Epithelial cell of esophagus (primary cell): ENCODE measurements at regions not wholly inside any gene's neighbourhood (a gene's known extent, or its start where the extent isn't known, plus 50 kb on each side); places are given as distances from the start of the nearest gene placed in this dataset.

Experiments used
- DNase-seq: peaks from one replicate; pipeline ENCODE4 v3.0.0; 2010; ENCODE audit warnings: low read depth
- H3K4me3 ChIP-seq: 2 replicates; pipeline ENCODE4 v1.5.1; 2011; ENCODE audit warnings: mild to moderate bottlenecking, low read length, control low read depth
- CTCF ChIP-seq: IDR thresholded peaks from 2 replicates; pipeline ENCODE4 v1.5.1; 2011; ENCODE audit warnings: low read depth, mild to moderate bottlenecking, low read length, control low read depth, inconsistent platforms; ENCODE audit not compliant: insufficient read depth; ENCODE audit errors: missing control alignments

- no peak overlapping the region for H3K4me3 ChIP-seq
- TF ChIP-seq CTCF, result no peak
- DNase-seq, result no peak
These were observed 138.7 kb upstream of the DGKB start for GRCh38 chr7:15041226-15041625.

GRCh38 chr7:15035814-15036213, 133.3 kb upstream of the DGKB start:
- no peak for TF ChIP-seq CTCF
- H3K4me3 ChIP-seq, result no peak overlapping the region
- no peak for DNase-seq

- no peak overlapping the region for H3K4me3 ChIP-seq
- TF ChIP-seq CTCF, result no peak
- no peak for DNase-seq
These were observed 130.5 kb upstream of the DGKB start for GRCh38 chr7:15033039-15033438.

- DNase-seq, result peak; percentile 15
- H3K4me3 ChIP-seq, result no peak overlapping the region
- no peak for TF ChIP-seq CTCF
These were observed 116.4 kb upstream of the DGKB start for GRCh38 chr7:15018981-15019380.

GRCh38 chr7:15016766-15017165, 114.2 kb upstream of the DGKB start:
- peak; percentile 84 for DNase-seq
- no peak overlapping the region for H3K4me3 ChIP-seq
- TF ChIP-seq CTCF, result no peak

GRCh38 chr7:15016315-15016667, 113.7 kb upstream of the DGKB start:
- TF ChIP-seq CTCF, result no peak
- no peak for DNase-seq
- no peak overlapping the region for H3K4me3 ChIP-seq

GRCh38 chr7:15015545-15016314, 113.2 kb upstream of the DGKB start:
- peak; percentile 90 for DNase-seq
- peak; percentile 68 for TF ChIP-seq CTCF
- H3K4me3 ChIP-seq, result no peak overlapping the region
